Panc1 (cell line): ENCODE measurements at regions not wholly inside any gene's neighbourhood (a gene's known extent, or its start where the extent isn't known, plus 50 kb on each side); places are given as distances from the start of the nearest gene placed in this dataset.

Experiments
- ATAC-seq: fragments of 200-7000 bp; cut with Tn5 transposase; 2 replicates; pipeline ENCODE4 v1.9.1; 2020; ENCODE audit warnings: mild to moderate bottlenecking, moderate library complexity
- BruUV-seq: library from RNA; stranded (reverse); fragments of 400-500 nt; replicated peaks from 2 replicates; lab custom pipeline; 2021; lab: Mats Ljungman, UMichigan
- CTCF ChIA-PET: fragments of 300-600 bp; sonication (Branson Sonifier 250); formaldehyde crosslinking; loops from one replicate; lab custom pipeline; 2022; ENCODE audit warnings: antibody characterized with exemption; lab: Charles Lee
- POLR2A ChIA-PET: fragments of 300-600 bp; sonication (Branson Sonifier 250); formaldehyde crosslinking; loops from one replicate; lab custom pipeline; 2022; ENCODE audit warnings: antibody characterized with exemption; lab: Charles Lee
- DNase-seq: peaks from one replicate; pipeline ENCODE4 v3.0.0-alpha.2; 2010; ENCODE audit warnings: low read depth, low spot score
- H3K27ac ChIP-seq: 2 replicates; pipeline ENCODE4 v1.5.1; 2011; ENCODE audit warnings: mild to moderate bottlenecking, low read length, inconsistent platforms
- H3K27me3 ChIP-seq: fragments of 200-500 bp; sonication (Bioruptor generic); 2 replicates; pipeline ENCODE4 v1.6.0; 2014; ENCODE audit warnings: low read length, inconsistent platforms; ENCODE audit not compliant: control insufficient read depth, insufficient read depth
- H3K36me3 ChIP-seq: fragments of 200-500 bp; sonication (Bioruptor generic); 2 replicates; pipeline ENCODE4 v1.5.1; 2014; ENCODE audit warnings: inconsistent platforms, mild to moderate bottlenecking, low read length, moderate library complexity; ENCODE audit not compliant: control insufficient read depth, insufficient read depth
- H3K4me1 ChIP-seq: 2 replicates; pipeline ENCODE4 v1.5.1; 2011; ENCODE audit warnings: inconsistent platforms, mild to moderate bottlenecking, low read length, moderate library complexity; ENCODE audit not compliant: control insufficient read depth, insufficient read depth
- H3K4me3 ChIP-seq, 2 experiments: 2 replicates each; pipeline ENCODE4 v1.5.1; 2011 to 2012; ENCODE audit warnings: low read depth in 2 of 2, low read length in 2 of 2, mild to moderate bottlenecking in 2 of 2, inconsistent platforms in 1 of 2, moderate library complexity in 1 of 2
- H3K9me3 ChIP-seq: fragments of 200-500 bp; sonication (Bioruptor generic); 2 replicates; pipeline ENCODE4 v1.5.1; 2014; ENCODE audit warnings: low read depth, mild to moderate bottlenecking, inconsistent platforms, low read length, moderate library complexity; ENCODE audit not compliant: control insufficient read depth, insufficient read depth
- CTCF ChIP-seq: fragments of 450-650 bp; IDR thresholded peaks from 2 replicates; pipeline ENCODE4 v1.5.1; 2017; ENCODE audit warnings: mild to moderate bottlenecking
- POLR2AphosphoS5 ChIP-seq: IDR thresholded peaks from 2 replicates; pipeline ENCODE4 v1.6.1; 2012; ENCODE audit warnings: mild to moderate bottlenecking, low read depth, low read length, moderate library complexity
- REST ChIP-seq, 2 experiments: IDR thresholded peaks; 2 replicates each; pipeline ENCODE4 v1.6.1; 2011 to 2012; ENCODE audit warnings: low read depth in 2 of 2, control low read depth in 1 of 2, low read length in 1 of 2, mild to moderate bottlenecking in 1 of 2, moderate library complexity in 1 of 2; ENCODE audit not compliant: insufficient read depth in 1 of 2
- SIN3A ChIP-seq: IDR thresholded peaks from 2 replicates; pipeline ENCODE4 v1.6.1; 2012; ENCODE audit warnings: low read depth, mild to moderate bottlenecking, low read length, moderate library complexity, borderline replicate concordance; ENCODE audit not compliant: insufficient read depth
- TCF7L2 ChIP-seq: IDR thresholded peaks from 2 replicates; pipeline ENCODE4 v1.6.1; 2011; ENCODE audit warnings: mild to moderate bottlenecking, low read depth, low read length, inconsistent platforms
- in situ Hi-C: cut with HindIII; loops from 2 replicates; pipeline ENCODE4 v1.10.0; 2016; ENCODE audit warnings: low sequenced_read_pairs, low pct_unique_long_range_greater_than_20kb
- intact Hi-C: fragments of 100-400 bp; cut with micrococcal nuclease; formaldehyde crosslinking; loops from one replicate; pipeline ENCODE4 v1.10.0; 2022; ENCODE audit not compliant: unreplicated experiment

GRCh38 chr4:187433141-187433540 is 562.4 kb upstream of the ZFP42 start:
- Histone ChIP-seq H3K9me3 (no peaks in the 10 kb centered on the region), H3K4me3 (no peak overlapping the region), H3K36me3 (no peaks in the 10 kb centered on the region), H3K27me3 (no peaks in the 10 kb centered on the region), H3K27ac (no peak overlapping the region), H3K4me1 (no peaks in the 10 kb centered on the region)
- ChIA-PET CTCF (no interaction called here), POLR2A (no interaction called here)
- ATAC-seq (no peak), DNase-seq (no peak)
- no peak for TF ChIP-seq REST (IDR thresholded peaks at IDR 0.05; ENCODE audit: insufficient read depth in 1 of 2, low read depth in 2 of 2, low read length in 1 of 2)
- TF ChIP-seq SIN3A, result no peak
- TF ChIP-seq POLR2AphosphoS5, result no peak
- TF ChIP-seq CTCF, result no peak
- no peak for TF ChIP-seq TCF7L2
- intact Hi-C loops (no loop called here), in situ Hi-C loops (no loop called here)
- no TSS peak for BruUV-seq

- CTCF ChIA-PET, result no interaction called here
- DNase-seq, result no peak
- no peak overlapping the region for H3K4me3 ChIP-seq
- ATAC-seq, result no peak
- no peaks in the 10 kb centered on the region for H3K9me3 ChIP-seq
- intact Hi-C loops, result no loop called here
- POLR2A ChIA-PET, result no interaction called here
- H3K27me3 ChIP-seq, result no peaks in the 10 kb centered on the region
- no peaks in the 10 kb centered on the region for H3K4me1 ChIP-seq
- in situ Hi-C loops, result no loop called here
- TF ChIP-seq CTCF (no peak), SIN3A (no peak), POLR2AphosphoS5 (no peak), REST (IDR thresholded peaks at IDR 0.05; ENCODE audit: insufficient read depth in 1 of 2, low read depth in 2 of 2, low read length in 1 of 2) (no peak), TCF7L2 (no peak)
- H3K27ac ChIP-seq, result no peak overlapping the region
- BruUV-seq, result no TSS peak
- no peaks in the 10 kb centered on the region for H3K36me3 ChIP-seq
Observed at GRCh38 chr4:187436251-187436650, 559.3 kb upstream of the ZFP42 start.
